H1 (cell line): ENCODE measurements at regions not wholly inside any gene's neighbourhood (a gene's known extent, or its start where the extent isn't known, plus 50 kb on each side); places are given as distances from the start of the nearest gene placed in this dataset.

Experiments used
- BRCA1 ChIP-seq: IDR thresholded peaks from 2 replicates; pipeline ENCODE4 v1.6.1; 2012; ENCODE audit warnings: low read depth, low read length, improper control_type of control experiment
- CEBPB ChIP-seq: IDR thresholded peaks from 2 replicates; pipeline ENCODE4 v1.6.1; 2012; ENCODE audit warnings: low read depth, low read length
- KDM5A ChIP-seq: fragments of 200-600 bp; IDR thresholded peaks from 2 replicates; pipeline ENCODE4 v1.7.1; 2012; ENCODE audit warnings: mild to moderate bottlenecking, low read length, inconsistent platforms, mixed read lengths
- MAFK ChIP-seq: IDR thresholded peaks from 2 replicates; pipeline ENCODE4 v1.6.1; 2012; ENCODE audit warnings: low read depth, mild to moderate bottlenecking, improper control_type of control experiment, low read length
- RFX5 ChIP-seq: IDR thresholded peaks from 2 replicates; pipeline ENCODE4 v1.6.1; 2011; ENCODE audit warnings: low read depth, low read length, improper control_type of control experiment, borderline replicate concordance

DNA sequence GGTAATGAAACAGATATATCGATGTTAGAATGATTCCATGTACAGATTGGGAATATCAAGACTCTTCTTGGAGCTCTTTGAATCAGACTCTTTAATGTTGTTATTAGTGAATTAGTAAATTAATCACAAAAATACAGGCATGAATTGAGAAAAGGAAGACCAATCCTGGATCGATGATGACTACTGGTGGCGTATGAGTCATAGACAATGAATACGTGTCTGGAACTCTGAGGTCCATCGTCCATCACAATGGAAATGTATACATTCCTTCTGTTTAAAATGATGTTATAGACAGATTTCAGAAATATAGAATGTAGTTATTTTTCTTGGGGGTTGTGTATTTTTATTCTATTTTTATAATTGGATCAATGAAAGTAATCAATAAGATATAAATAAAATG is 80.2 kb upstream of the RTL1 start (continued):
- TF ChIP-seq BRCA1 = no peak
- TF ChIP-seq KDM5A = no peak
- no peak for TF ChIP-seq MAFK
- TF ChIP-seq RFX5 = no peak
- no peak for TF ChIP-seq CEBPB
- TF ChIP-seq, all 59 proteins: peak for 0
